GM23338 (cell line): ENCODE measurements at regions not wholly inside any gene's neighbourhood (a gene's known extent, or its start where the extent isn't known, plus 50 kb on each side); places are given as distances from the start of the nearest gene placed in this dataset.
"Not testable (repeated sequence)": the region's sequence is repeated elsewhere in the genome, so short reads cannot be mapped to it uniquely, and the experiment has no call there.

Experiments used
- ATAC-seq: fragments of 200-7000 bp; cut with Tn5 transposase; 3 replicates; pipeline ENCODE4 v1.9.1; 2020
- DNase-seq: peaks from one replicate; pipeline ENCODE4 v3.0.0-alpha.2; 2015; ENCODE audit warnings: low spot score
- H2AFZ ChIP-seq: fragments of 200-600 bp; sonication (generic); 2 replicates; pipeline ENCODE4 v1.8.0; 2016; ENCODE audit warnings: antibody characterized with exemption, mild to moderate bottlenecking, moderate library complexity
- H3F3A ChIP-seq: fragments of 200-600 bp; sonication (generic); replicated peaks from 2 replicates; pipeline ENCODE4 v1.8.0; 2017; ENCODE audit warnings: antibody characterized with exemption, mixed run types, low read depth
- H3K27ac ChIP-seq: fragments of 200-600 bp; sonication (generic); 2 replicates; pipeline ENCODE4 v1.6.1; 2016; ENCODE audit warnings: low read depth
- H3K27me3 ChIP-seq: fragments of 200-600 bp; sonication (generic); 2 replicates; pipeline ENCODE4 v1.8.0; 2016; ENCODE audit warnings: mild to moderate bottlenecking, mixed run types, moderate library complexity; ENCODE audit not compliant: insufficient read depth
- H3K36me3 ChIP-seq: fragments of 200-600 bp; sonication (generic); 2 replicates; pipeline ENCODE4 v1.8.0; 2016; ENCODE audit warnings: mild to moderate bottlenecking; ENCODE audit not compliant: insufficient read depth
- H3K4me1 ChIP-seq: fragments of 200-600 bp; sonication (generic); 2 replicates; pipeline ENCODE4 v1.8.0; 2016; ENCODE audit warnings: mild to moderate bottlenecking, moderate library complexity; ENCODE audit not compliant: insufficient read depth
- H3K4me2 ChIP-seq: fragments of 200-600 bp; sonication (generic); 2 replicates; pipeline ENCODE4 v1.7.1; 2017; ENCODE audit warnings: mixed run types
- H3K4me3 ChIP-seq: fragments of 200-600 bp; sonication (generic); 2 replicates; pipeline ENCODE4 v1.6.1; 2016; ENCODE audit warnings: mixed run types
- H3K79me2 ChIP-seq: fragments of 200-600 bp; sonication (generic); replicated peaks from 2 replicates; pipeline ENCODE4 v1.8.0; 2017; ENCODE audit warnings: mild to moderate bottlenecking; ENCODE audit not compliant: insufficient read depth
- H3K9me2 ChIP-seq: fragments of 200-600 bp; sonication (generic); 2 replicates; pipeline ENCODE4 v1.8.0; 2017; ENCODE audit not compliant: insufficient read depth
- H4K20me1 ChIP-seq: fragments of 200-600 bp; sonication (generic); replicated peaks from 2 replicates; pipeline ENCODE4 v1.8.0; 2017; ENCODE audit warnings: mild to moderate bottlenecking; ENCODE audit not compliant: insufficient read depth
- H3K27ac Mint-ChIP-seq: 2 replicates; pipeline ENCODE4 v1.8.0; 2020; ENCODE audit warnings: inconsistent platforms, mild to moderate bottlenecking, moderate library complexity, mixed read lengths
- H3K27me3 Mint-ChIP-seq: 3 replicates; pipeline ENCODE4 v1.8.0; 2022; ENCODE audit warnings: low read depth, mild to moderate bottlenecking, moderate library complexity, mixed read lengths, inconsistent platforms; ENCODE audit not compliant: insufficient read depth, poor library complexity
- H3K36me3 Mint-ChIP-seq: 3 replicates; pipeline ENCODE4 v1.8.0; 2021; ENCODE audit warnings: low read depth, mild to moderate bottlenecking, inconsistent platforms, moderate library complexity, mixed read lengths
- H3K4me1 Mint-ChIP-seq: 3 replicates; pipeline ENCODE4 v1.8.0; 2020; ENCODE audit warnings: mild to moderate bottlenecking, inconsistent platforms, mixed read lengths
- H3K4me3 Mint-ChIP-seq: 3 replicates; pipeline ENCODE4 v1.8.0; 2021; ENCODE audit warnings: moderate library complexity, mild to moderate bottlenecking, inconsistent platforms, mixed read lengths
- H3K9me3 Mint-ChIP-seq: 3 replicates; pipeline ENCODE4 v1.8.0; 2020; ENCODE audit warnings: moderate library complexity, mild to moderate bottlenecking, inconsistent platforms, mixed read lengths
- EZH2 ChIP-seq: fragments of 200-600 bp; sonication (generic); IDR thresholded peaks from one replicate; pipeline ENCODE4 v1.8.0; 2017; ENCODE audit warnings: antibody characterized with exemption, mild to moderate bottlenecking, low read depth; ENCODE audit not compliant: unreplicated experiment
- EZH2phosphoT487 ChIP-seq: fragments of 200-600 bp; sonication (generic); IDR thresholded peaks from one replicate; pipeline ENCODE4 v1.8.1; 2018; ENCODE audit warnings: antibody characterized with exemption; ENCODE audit not compliant: unreplicated experiment
- JUNB ChIP-seq: IDR thresholded peaks from one replicate; pipeline ENCODE4 v1.6.1; 2016; ENCODE audit warnings: antibody characterized with exemption; ENCODE audit not compliant: unreplicated experiment
- NANOG ChIP-seq: IDR thresholded peaks from 2 replicates; pipeline ENCODE4 v1.6.1; 2016; ENCODE audit warnings: antibody characterized with exemption, borderline replicate concordance
- POLR2AphosphoS5 ChIP-seq: IDR thresholded peaks from 2 replicates; pipeline ENCODE4 v1.6.1; 2016; ENCODE audit warnings: antibody characterized with exemption, low read depth
- STAT1 ChIP-seq: IDR thresholded peaks from one replicate; pipeline ENCODE4 v1.6.1; 2016; ENCODE audit warnings: antibody characterized with exemption; ENCODE audit not compliant: unreplicated experiment
- ZNF114 ChIP-seq: fragments of 250-450 bp; sonication (Bioruptor Pico); IDR thresholded peaks from 2 replicates; pipeline ENCODE4 v1.5.0; 2020; ENCODE audit warnings: mild to moderate bottlenecking, moderate library complexity
- ZNF331 ChIP-seq: fragments of 250-450 bp; sonication (Bioruptor Pico); IDR thresholded peaks from 2 replicates; pipeline ENCODE4 v1.5.0; 2020; ENCODE audit warnings: low read depth, mild to moderate bottlenecking, moderate library complexity
- ZNF462 ChIP-seq: fragments of 250-450 bp; sonication (Bioruptor Pico); IDR thresholded peaks from 2 replicates; pipeline ENCODE4 v1.5.0; 2020; ENCODE audit warnings: mild to moderate bottlenecking, moderate library complexity

GRCh38 chr2:95667480-95667879 is 75.7 kb downstream of the TRIM43 start (continued):
- TF ChIP-seq ZNF462 (no peak), EZH2phosphoT487 (no peak), NANOG (no peak), ZNF331 (CRISPR knock-in tag) (no peak), POLR2AphosphoS5 (no peak), JUNB (no peak), EZH2 (no peak), ZNF114 (no peak), STAT1 (no peak)

GRCh38 chr2:95668934-95669333 is 77.1 kb downstream of the TRIM43 start:
- H3K9me3 Mint-ChIP-seq, H3K4me3 ChIP-seq, H3K27ac ChIP-seq, H4K20me1 ChIP-seq, H3K4me3 Mint-ChIP-seq, H3K4me1 Mint-ChIP-seq, H3K9me2 ChIP-seq, H3K27me3 Mint-ChIP-seq, DNase-seq, H2AFZ ChIP-seq, H3K4me1 ChIP-seq, ATAC-seq, H3F3A ChIP-seq, H3K4me2 ChIP-seq, H3K36me3 Mint-ChIP-seq, H3K79me2 ChIP-seq, H3K36me3 ChIP-seq, H3K27me3 ChIP-seq, H3K27ac Mint-ChIP-seq: not testable (repeated sequence)
